Panc1 (cell line): ENCODE measurements at regions not wholly inside any gene's neighbourhood (a gene's known extent, or its start where the extent isn't known, plus 50 kb on each side); places are given as distances from the start of the nearest gene placed in this dataset.

ENCODE experiments used
- ATAC-seq: fragments of 200-7000 bp; cut with Tn5 transposase; 2 replicates; pipeline ENCODE4 v1.9.1; 2020; ENCODE audit warnings: mild to moderate bottlenecking, moderate library complexity
- BruUV-seq: library from RNA; stranded (reverse); fragments of 400-500 nt; replicated peaks from 2 replicates; lab custom pipeline; 2021; lab: Mats Ljungman, UMichigan
- CTCF ChIA-PET: fragments of 300-600 bp; sonication (Branson Sonifier 250); formaldehyde crosslinking; loops from one replicate; lab custom pipeline; 2022; ENCODE audit warnings: antibody characterized with exemption; lab: Charles Lee
- POLR2A ChIA-PET: fragments of 300-600 bp; sonication (Branson Sonifier 250); formaldehyde crosslinking; loops from one replicate; lab custom pipeline; 2022; ENCODE audit warnings: antibody characterized with exemption; lab: Charles Lee
- DNase-seq: peaks from one replicate; pipeline ENCODE4 v3.0.0-alpha.2; 2010; ENCODE audit warnings: low read depth, low spot score
- H3K27ac ChIP-seq: 2 replicates; pipeline ENCODE4 v1.5.1; 2011; ENCODE audit warnings: mild to moderate bottlenecking, low read length, inconsistent platforms
- H3K27me3 ChIP-seq: fragments of 200-500 bp; sonication (Bioruptor generic); 2 replicates; pipeline ENCODE4 v1.6.0; 2014; ENCODE audit warnings: low read length, inconsistent platforms; ENCODE audit not compliant: control insufficient read depth, insufficient read depth
- H3K36me3 ChIP-seq: fragments of 200-500 bp; sonication (Bioruptor generic); 2 replicates; pipeline ENCODE4 v1.5.1; 2014; ENCODE audit warnings: inconsistent platforms, mild to moderate bottlenecking, low read length, moderate library complexity; ENCODE audit not compliant: control insufficient read depth, insufficient read depth
- H3K4me1 ChIP-seq: 2 replicates; pipeline ENCODE4 v1.5.1; 2011; ENCODE audit warnings: inconsistent platforms, mild to moderate bottlenecking, low read length, moderate library complexity; ENCODE audit not compliant: control insufficient read depth, insufficient read depth
- H3K4me3 ChIP-seq, 2 experiments: 2 replicates each; pipeline ENCODE4 v1.5.1; 2011 to 2012; ENCODE audit warnings: low read depth in 2 of 2, low read length in 2 of 2, mild to moderate bottlenecking in 2 of 2, inconsistent platforms in 1 of 2, moderate library complexity in 1 of 2
- H3K9me3 ChIP-seq: fragments of 200-500 bp; sonication (Bioruptor generic); 2 replicates; pipeline ENCODE4 v1.5.1; 2014; ENCODE audit warnings: low read depth, mild to moderate bottlenecking, inconsistent platforms, low read length, moderate library complexity; ENCODE audit not compliant: control insufficient read depth, insufficient read depth
- CTCF ChIP-seq: fragments of 450-650 bp; IDR thresholded peaks from 2 replicates; pipeline ENCODE4 v1.5.1; 2017; ENCODE audit warnings: mild to moderate bottlenecking
- POLR2AphosphoS5 ChIP-seq: IDR thresholded peaks from 2 replicates; pipeline ENCODE4 v1.6.1; 2012; ENCODE audit warnings: mild to moderate bottlenecking, low read depth, low read length, moderate library complexity
- REST ChIP-seq, 2 experiments: IDR thresholded peaks; 2 replicates each; pipeline ENCODE4 v1.6.1; 2011 to 2012; ENCODE audit warnings: low read depth in 2 of 2, control low read depth in 1 of 2, low read length in 1 of 2, mild to moderate bottlenecking in 1 of 2, moderate library complexity in 1 of 2; ENCODE audit not compliant: insufficient read depth in 1 of 2
- SIN3A ChIP-seq: IDR thresholded peaks from 2 replicates; pipeline ENCODE4 v1.6.1; 2012; ENCODE audit warnings: low read depth, mild to moderate bottlenecking, low read length, moderate library complexity, borderline replicate concordance; ENCODE audit not compliant: insufficient read depth
- TCF7L2 ChIP-seq: IDR thresholded peaks from 2 replicates; pipeline ENCODE4 v1.6.1; 2011; ENCODE audit warnings: mild to moderate bottlenecking, low read depth, low read length, inconsistent platforms
- in situ Hi-C: cut with HindIII; loops from 2 replicates; pipeline ENCODE4 v1.10.0; 2016; ENCODE audit warnings: low sequenced_read_pairs, low pct_unique_long_range_greater_than_20kb
- intact Hi-C: fragments of 100-400 bp; cut with micrococcal nuclease; formaldehyde crosslinking; loops from one replicate; pipeline ENCODE4 v1.10.0; 2022; ENCODE audit not compliant: unreplicated experiment

GRCh38 chr4:12943069-12943468 is 541.1 kb downstream of the RAB28 start:
- Histone ChIP-seq H3K9me3 (no peaks in the 10 kb centered on the region), H3K36me3 (no peaks in the 10 kb centered on the region), H3K27me3 (no peaks in the 10 kb centered on the region), H3K4me3 (no peak overlapping the region), H3K4me1 (no peaks in the 10 kb centered on the region), H3K27ac (no peak overlapping the region)
- ChIA-PET CTCF (no interaction called here), POLR2A (no interaction called here)
- in situ Hi-C loops = no loop called here
- DNase-seq (no peak), ATAC-seq (no peak)
- TF ChIP-seq POLR2AphosphoS5 (no peak), CTCF (no peak), TCF7L2 (no peak), SIN3A (no peak), REST (IDR thresholded peaks at IDR 0.05; ENCODE audit: insufficient read depth in 1 of 2, low read depth in 2 of 2, low read length in 1 of 2) (no peak)
- BruUV-seq = no TSS peak
- intact Hi-C loops = no loop called here

- Histone ChIP-seq H3K4me1 (no peaks in the 10 kb centered on the region), H3K36me3 (no peaks in the 10 kb centered on the region), H3K4me3 (no peak overlapping the region), H3K9me3 (no peaks in the 10 kb centered on the region), H3K27me3 (no peaks in the 10 kb centered on the region), H3K27ac (no peak overlapping the region)
- intact Hi-C loops (no loop called here), in situ Hi-C loops (no loop called here)
- DNase-seq (no peak), ATAC-seq (no peak)
- POLR2A ChIA-PET = no interaction called here
- TF ChIP-seq TCF7L2 (no peak), CTCF (no peak), REST (IDR thresholded peaks at IDR 0.05; ENCODE audit: insufficient read depth in 1 of 2, low read depth in 2 of 2, low read length in 1 of 2) (no peak), POLR2AphosphoS5 (no peak), SIN3A (no peak)
- no TSS peak for BruUV-seq
- CTCF ChIA-PET = no interaction called here
Measured at GRCh38 chr4:12933760-12934221, 550.3 kb downstream of the RAB28 start.
